ENCODE measurements at regions not wholly inside any gene's neighbourhood (a gene's known extent, or its start where the extent isn't known, plus 50 kb on each side); places are given as distances from the start of the nearest gene placed in this dataset.

DNA sequence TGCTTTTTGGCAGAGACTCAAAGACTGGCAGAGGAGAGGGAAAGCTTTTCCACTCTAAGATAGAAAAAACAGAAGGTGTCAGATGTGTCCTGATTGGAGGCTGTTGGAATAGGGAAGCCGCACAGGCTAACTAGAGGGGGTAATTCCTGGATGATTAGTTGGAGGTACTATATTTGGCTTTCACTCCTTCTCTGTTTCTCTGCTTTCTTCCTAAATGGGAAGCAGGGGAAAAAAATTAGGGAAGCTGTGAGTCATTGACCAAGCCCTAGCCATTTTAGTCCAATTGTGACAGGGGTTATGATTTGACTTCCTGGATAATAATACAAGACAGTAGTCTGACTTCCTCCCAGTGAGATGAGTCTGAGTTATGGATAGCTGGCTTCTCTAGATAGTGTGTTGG, 475.2 kb upstream of the CELF2 start:
- Histone ChIP-seq H3K4me3 (ENCODE audit: low read depth, low read length) (no peak overlapping the region), H3K36me3 (ENCODE audit: control insufficient read depth, insufficient read depth, low read length) (no peaks in the 10 kb centered on the region), H3K27me3 (ENCODE audit: control insufficient read depth, insufficient read depth, low read length) (no peaks in the 10 kb centered on the region)
- TF ChIP-seq, protein P1, sequence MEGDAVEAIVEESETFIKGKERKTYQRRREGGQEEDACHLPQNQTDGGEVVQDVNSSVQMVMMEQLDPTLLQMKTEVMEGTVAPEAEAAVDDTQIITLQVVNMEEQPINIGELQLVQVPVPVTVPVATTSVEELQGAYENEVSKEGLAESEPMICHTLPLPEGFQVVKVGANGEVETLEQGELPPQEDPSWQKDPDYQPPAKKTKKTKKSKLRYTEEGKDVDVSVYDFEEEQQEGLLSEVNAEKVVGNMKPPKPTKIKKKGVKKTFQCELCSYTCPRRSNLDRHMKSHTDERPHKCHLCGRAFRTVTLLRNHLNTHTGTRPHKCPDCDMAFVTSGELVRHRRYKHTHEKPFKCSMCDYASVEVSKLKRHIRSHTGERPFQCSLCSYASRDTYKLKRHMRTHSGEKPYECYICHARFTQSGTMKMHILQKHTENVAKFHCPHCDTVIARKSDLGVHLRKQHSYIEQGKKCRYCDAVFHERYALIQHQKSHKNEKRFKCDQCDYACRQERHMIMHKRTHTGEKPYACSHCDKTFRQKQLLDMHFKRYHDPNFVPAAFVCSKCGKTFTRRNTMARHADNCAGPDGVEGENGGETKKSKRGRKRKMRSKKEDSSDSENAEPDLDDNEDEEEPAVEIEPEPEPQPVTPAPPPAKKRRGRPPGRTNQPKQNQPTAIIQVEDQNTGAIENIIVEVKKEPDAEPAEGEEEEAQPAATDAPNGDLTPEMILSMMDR (IDR thresholded peaks at IDR 0.05; ENCODE audit: insufficient read depth, low read length, poor library complexity, severe bottlenecking): no peak
- DNase-seq (ENCODE audit: low read depth): no peak

DNA sequence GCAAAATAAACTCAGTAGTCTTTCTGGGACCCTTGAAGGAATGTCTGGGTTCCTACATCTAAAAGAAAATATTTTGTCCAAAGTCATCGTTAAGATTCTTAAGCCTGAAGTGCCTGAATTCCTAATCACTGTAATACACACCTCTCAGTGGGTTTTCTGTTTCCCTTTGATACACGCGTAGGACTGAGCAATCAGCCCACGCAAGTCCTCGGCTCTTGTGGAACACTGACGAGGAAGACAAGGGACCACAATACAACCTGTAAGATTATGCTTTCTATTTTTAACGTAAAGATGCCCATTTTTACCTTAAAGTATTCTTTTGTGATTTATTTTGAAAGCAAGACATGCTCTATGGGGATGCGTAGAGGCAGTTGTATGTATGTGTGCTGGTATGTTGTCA, 472.8 kb upstream of the CELF2 start:
- Histone ChIP-seq H3K27me3 (ENCODE audit: control insufficient read depth, insufficient read depth, low read length) (no peaks in the 10 kb centered on the region), H3K4me3 (ENCODE audit: low read depth, low read length) (no peak overlapping the region), H3K36me3 (ENCODE audit: control insufficient read depth, insufficient read depth, low read length) (no peaks in the 10 kb centered on the region)
- TF ChIP-seq, protein P1 (IDR thresholded peaks at IDR 0.05; ENCODE audit: insufficient read depth, low read length, poor library complexity, severe bottlenecking): no peak
- no peak for DNase-seq (ENCODE audit: low read depth)

GRCh38 chr10:10545771-10546170, 471.9 kb upstream of the CELF2 start:
- no peaks in the 10 kb centered on the region for H3K27me3 ChIP-seq (ENCODE audit: control insufficient read depth, insufficient read depth, low read length)
- DNase-seq (ENCODE audit: low read depth): no peak
- no peak overlapping the region for H3K4me3 ChIP-seq (ENCODE audit: low read depth, low read length)
- no peaks in the 10 kb centered on the region for H3K36me3 ChIP-seq (ENCODE audit: control insufficient read depth, insufficient read depth, low read length)
- TF ChIP-seq, protein P1 (IDR thresholded peaks at IDR 0.05; ENCODE audit: insufficient read depth, low read length, poor library complexity, severe bottlenecking): no peak

GRCh38 chr10:10551596-10552301, 465.9 kb upstream of the CELF2 start:
- H3K27me3 ChIP-seq (ENCODE audit: control insufficient read depth, insufficient read depth, low read length): no peaks in the 10 kb centered on the region
- TF ChIP-seq, protein P1 (IDR thresholded peaks at IDR 0.05; ENCODE audit: insufficient read depth, low read length, poor library complexity, severe bottlenecking): no peak
- H3K4me3 ChIP-seq (ENCODE audit: low read depth, low read length): no peak overlapping the region
- no peaks in the 10 kb centered on the region for H3K36me3 ChIP-seq (ENCODE audit: control insufficient read depth, insufficient read depth, low read length)
- no peak for DNase-seq (ENCODE audit: low read depth)

DNA sequence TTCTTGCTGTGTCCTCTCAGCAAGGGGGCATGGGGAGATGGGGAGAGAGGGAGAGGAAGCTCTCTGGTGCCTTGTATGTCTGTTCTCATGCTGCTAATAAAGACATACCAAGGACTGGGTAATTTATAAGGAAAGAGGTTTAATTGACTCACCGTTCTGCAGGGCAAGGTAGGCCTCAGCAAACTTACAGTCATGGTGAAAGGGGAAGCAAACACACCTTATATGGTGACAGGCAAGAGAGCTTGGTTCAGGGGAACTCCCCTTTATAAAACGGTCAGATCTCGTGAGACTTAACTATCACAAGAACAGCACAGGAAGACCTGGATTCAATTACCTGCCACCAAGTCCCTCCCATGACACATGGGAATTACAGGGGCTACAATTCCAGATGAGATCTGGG, 464.7 kb upstream of the CELF2 start:
- no peak for DNase-seq (ENCODE audit: low read depth)
- Histone ChIP-seq H3K36me3 (ENCODE audit: control insufficient read depth, insufficient read depth, low read length) (no peaks in the 10 kb centered on the region), H3K4me3 (ENCODE audit: low read depth, low read length) (no peak overlapping the region), H3K27me3 (ENCODE audit: control insufficient read depth, insufficient read depth, low read length) (no peaks in the 10 kb centered on the region)
- TF ChIP-seq, protein P1 (IDR thresholded peaks at IDR 0.05; ENCODE audit: insufficient read depth, low read length, poor library complexity, severe bottlenecking): no peak

Data from kidney epithelial cell (primary cell).